BE2C (cell line): ENCODE measurements at regions not wholly inside any gene's neighbourhood (a gene's known extent, or its start where the extent isn't known, plus 50 kb on each side); places are given as distances from the start of the nearest gene placed in this dataset.
"Not testable (repeated sequence)": the region's sequence is repeated elsewhere in the genome, so short reads cannot be mapped to it uniquely, and the experiment has no call there.

Experiments used
- DNase-seq: peaks from one replicate; pipeline ENCODE4 v3.0.0-alpha.2; 2020
- H3K27me3 ChIP-seq: fragments of 250-450 bp; sonication (Bioruptor Pico); 2 replicates; pipeline ENCODE4 v1.5.1; 2020; ENCODE audit warnings: mild to moderate bottlenecking
- H3K36me3 ChIP-seq: fragments of 250-450 bp; sonication (Bioruptor Pico); 2 replicates; pipeline ENCODE4 v1.5.1; 2020; ENCODE audit warnings: mild to moderate bottlenecking
- H3K4me1 ChIP-seq: fragments of 250-450 bp; sonication (Bioruptor Pico); 2 replicates; pipeline ENCODE4 v1.5.1; 2020
- H3K4me3 ChIP-seq: 2 replicates; pipeline ENCODE4 v1.5.1; 2011; ENCODE audit warnings: low read depth, low read length
- H3K9me3 ChIP-seq: fragments of 250-450 bp; sonication (Bioruptor Pico); 2 replicates; pipeline ENCODE4 v1.5.1; 2020
- CTCF ChIP-seq: IDR thresholded peaks from 2 replicates; pipeline ENCODE4 v1.5.1; 2012; ENCODE audit warnings: mild to moderate bottlenecking, low read depth, low read length

GRCh38 chr6:14595751-14596150, 478.2 kb downstream of the CD83 start:
- no peaks in the 10 kb centered on the region for H3K9me3 ChIP-seq
- H3K4me1 ChIP-seq, result no peaks in the 10 kb centered on the region
- DNase-seq, result no peak
- no peaks in the 10 kb centered on the region for H3K36me3 ChIP-seq
- no peak overlapping the region for H3K4me3 ChIP-seq
- H3K27me3 ChIP-seq, result no peaks in the 10 kb centered on the region
- no peak for TF ChIP-seq CTCF

GRCh38 chr6:14596410-14596809, 478.8 kb downstream of the CD83 start:
- H3K4me3 ChIP-seq, result no peak overlapping the region
- no peaks in the 10 kb centered on the region for H3K36me3 ChIP-seq
- H3K4me1 ChIP-seq, result no peaks in the 10 kb centered on the region
- no peaks in the 10 kb centered on the region for H3K9me3 ChIP-seq
- no peak for TF ChIP-seq CTCF
- H3K27me3 ChIP-seq, result no peaks in the 10 kb centered on the region
- DNase-seq, result no peak

- H3K36me3 ChIP-seq, result no peaks in the 10 kb centered on the region
- H3K4me3 ChIP-seq, result no peak overlapping the region
- no peak for DNase-seq
- H3K9me3 ChIP-seq, result no peaks in the 10 kb centered on the region
- H3K4me1 ChIP-seq, result no peaks in the 10 kb centered on the region
- H3K27me3 ChIP-seq, result no peaks in the 10 kb centered on the region
- no peak for TF ChIP-seq CTCF
These were observed 479.5 kb downstream of the CD83 start for GRCh38 chr6:14597090-14597489.

GRCh38 chr6:14598017-14598864, 480.7 kb downstream of the CD83 start:
- DNase-seq, result no peak
- H3K27me3 ChIP-seq, result no peaks in the 10 kb centered on the region
- no peak overlapping the region for H3K4me3 ChIP-seq
- H3K9me3 ChIP-seq, result no peaks in the 10 kb centered on the region
- TF ChIP-seq CTCF, result no peak
- no peaks in the 10 kb centered on the region for H3K36me3 ChIP-seq
- H3K4me1 ChIP-seq, result no peaks in the 10 kb centered on the region

GRCh38 chr6:14600306-14600705, 482.7 kb downstream of the CD83 start:
- not testable (repeated sequence) for DNase-seq

GRCh38 chr6:14601490-14601889, 483.9 kb downstream of the CD83 start:
- no peaks in the 10 kb centered on the region for H3K4me1 ChIP-seq
- no peak overlapping the region for H3K4me3 ChIP-seq
- H3K27me3 ChIP-seq, result no peaks in the 10 kb centered on the region
- DNase-seq, result no peak
- no peak for TF ChIP-seq CTCF
- no peaks in the 10 kb centered on the region for H3K36me3 ChIP-seq
- H3K9me3 ChIP-seq, result no peaks in the 10 kb centered on the region

More at GRCh38 chr6:14600306-14600705, 482.7 kb downstream of the CD83 start:
- not testable (repeated sequence) for H3K4me1 ChIP-seq, H3K9me3 ChIP-seq, H3K27me3 ChIP-seq, H3K4me3 ChIP-seq, H3K36me3 ChIP-seq

GRCh38 chr6:14606353-14606752, 488.8 kb downstream of the CD83 start:
- H3K4me3 ChIP-seq, result no peak overlapping the region
- no peak for TF ChIP-seq CTCF
- no peaks in the 10 kb centered on the region for H3K9me3 ChIP-seq
- H3K4me1 ChIP-seq, result no peaks in the 10 kb centered on the region
- no peaks in the 10 kb centered on the region for H3K36me3 ChIP-seq
- H3K27me3 ChIP-seq, result no peaks in the 10 kb centered on the region
- no peak for DNase-seq
